Colonic mucosa (tissue), 4 donors: ENCODE measurements at regions not wholly inside any gene's neighbourhood (a gene's known extent, or its start where the extent isn't known, plus 50 kb on each side); places are given as distances from the start of the nearest gene placed in this dataset.

Experiments
- DNase-seq: peaks from one replicate; pipeline ENCODE4 v3.0.0-alpha.2; 2020
- H3K27ac ChIP-seq: fragments of 200-600 bp; one replicate; pipeline ENCODE4 v1.8.0; 2021
- H3K27me3 ChIP-seq: fragments of 200-600 bp; one replicate; pipeline ENCODE4 v1.8.0; 2021
- H3K36me3 ChIP-seq: fragments of 200-600 bp; one replicate; pipeline ENCODE4 v1.8.0; 2021
- H3K4me1 ChIP-seq: fragments of 200-600 bp; one replicate; pipeline ENCODE4 v1.8.0; 2021; ENCODE audit warnings: mild to moderate bottlenecking
- H3K4me3 ChIP-seq: fragments of 200-600 bp; one replicate; pipeline ENCODE4 v1.8.0; 2021
- H3K9ac ChIP-seq, 2 donors: one replicate each; pipeline ENCODE4 v1.7.0; 2013; ENCODE audit warnings: control low read depth in 2 of 2, low read depth in 2 of 2, low read length in 2 of 2
- H3K9me3 ChIP-seq: fragments of 200-600 bp; one replicate; pipeline ENCODE4 v1.8.0; 2021
- intact Hi-C: fragments of 100-400 bp; cut with DNase I; formaldehyde crosslinking; loops from one replicate; pipeline ENCODE4 v1.14.1; 2022
- TF ChIP-seq, protein P1 (sequence below): fragments of 200-600 bp; IDR thresholded peaks from one replicate; pipeline ENCODE4 v1.8.0; 2022; ENCODE audit warnings: antibody characterized with exemption, mild to moderate bottlenecking
- donor health status: healthy.
- donor health status: DM: no; HTN: no; CAD: no.
- donor health status: DM: no; HTN: no; CAD: no.

DNA sequence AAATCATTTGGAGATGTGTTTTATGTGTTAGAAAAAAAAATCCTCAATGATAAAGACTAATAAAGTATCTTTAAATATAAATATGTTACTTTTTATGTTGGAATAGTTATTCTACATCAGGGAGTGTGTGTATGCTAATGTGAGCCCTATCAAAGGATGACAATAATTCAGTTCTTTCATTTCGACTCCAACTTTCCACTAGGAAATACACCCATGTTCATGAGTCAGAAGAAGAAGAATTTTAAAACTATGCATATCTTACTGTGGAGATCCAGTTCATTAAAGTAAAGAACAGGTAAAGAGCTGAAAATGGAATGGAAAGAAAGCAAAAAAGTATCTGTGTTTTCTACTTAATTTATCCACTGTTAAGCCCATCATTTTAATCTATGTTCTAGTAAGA, 399.8 kb downstream of the KCNJ2 start:
- intact Hi-C loops: no loop called here
- Histone ChIP-seq H3K36me3 (no peaks in the 10 kb centered on the region), H3K4me1 (no peaks in the 10 kb centered on the region), H3K9me3 (no peaks in the 10 kb centered on the region), H3K27ac (no peak overlapping the region), H3K27me3 (no peaks in the 10 kb centered on the region), H3K9ac (no peak overlapping the region), H3K4me3 (no peak overlapping the region)
- no peak for DNase-seq
- TF ChIP-seq, protein P1, sequence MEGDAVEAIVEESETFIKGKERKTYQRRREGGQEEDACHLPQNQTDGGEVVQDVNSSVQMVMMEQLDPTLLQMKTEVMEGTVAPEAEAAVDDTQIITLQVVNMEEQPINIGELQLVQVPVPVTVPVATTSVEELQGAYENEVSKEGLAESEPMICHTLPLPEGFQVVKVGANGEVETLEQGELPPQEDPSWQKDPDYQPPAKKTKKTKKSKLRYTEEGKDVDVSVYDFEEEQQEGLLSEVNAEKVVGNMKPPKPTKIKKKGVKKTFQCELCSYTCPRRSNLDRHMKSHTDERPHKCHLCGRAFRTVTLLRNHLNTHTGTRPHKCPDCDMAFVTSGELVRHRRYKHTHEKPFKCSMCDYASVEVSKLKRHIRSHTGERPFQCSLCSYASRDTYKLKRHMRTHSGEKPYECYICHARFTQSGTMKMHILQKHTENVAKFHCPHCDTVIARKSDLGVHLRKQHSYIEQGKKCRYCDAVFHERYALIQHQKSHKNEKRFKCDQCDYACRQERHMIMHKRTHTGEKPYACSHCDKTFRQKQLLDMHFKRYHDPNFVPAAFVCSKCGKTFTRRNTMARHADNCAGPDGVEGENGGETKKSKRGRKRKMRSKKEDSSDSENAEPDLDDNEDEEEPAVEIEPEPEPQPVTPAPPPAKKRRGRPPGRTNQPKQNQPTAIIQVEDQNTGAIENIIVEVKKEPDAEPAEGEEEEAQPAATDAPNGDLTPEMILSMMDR: no peak

DNA sequence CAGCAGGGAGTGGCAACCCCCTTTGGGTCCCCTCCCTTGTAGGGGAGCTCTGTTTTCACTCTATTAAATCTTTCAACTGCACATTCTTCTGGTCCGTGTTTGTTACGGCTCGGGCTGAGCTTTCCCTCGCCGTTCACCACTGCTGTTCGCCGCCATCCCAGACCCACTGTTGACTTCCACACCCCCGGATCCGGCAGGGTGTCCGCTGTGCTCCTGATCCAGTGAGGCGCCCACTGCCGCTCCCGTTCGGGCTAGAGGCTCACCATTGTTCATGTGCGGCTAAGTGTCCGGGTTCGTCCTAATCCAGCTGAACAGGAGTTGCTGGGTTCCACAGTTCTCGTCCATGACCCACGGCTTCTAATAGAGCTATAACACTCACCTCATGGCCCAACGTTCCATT, 408.1 kb downstream of the KCNJ2 start:
- no peaks in the 10 kb centered on the region for H3K4me1 ChIP-seq
- DNase-seq: no peak
- H3K9me3 ChIP-seq: no peaks in the 10 kb centered on the region
- H3K9ac ChIP-seq: no peak overlapping the region
- intact Hi-C loops: no loop called here
- TF ChIP-seq, protein P1: no peak
- no peak overlapping the region for H3K27ac ChIP-seq
- no peaks in the 10 kb centered on the region for H3K27me3 ChIP-seq
- H3K4me3 ChIP-seq: no peak overlapping the region
- H3K36me3 ChIP-seq: no peaks in the 10 kb centered on the region

DNA sequence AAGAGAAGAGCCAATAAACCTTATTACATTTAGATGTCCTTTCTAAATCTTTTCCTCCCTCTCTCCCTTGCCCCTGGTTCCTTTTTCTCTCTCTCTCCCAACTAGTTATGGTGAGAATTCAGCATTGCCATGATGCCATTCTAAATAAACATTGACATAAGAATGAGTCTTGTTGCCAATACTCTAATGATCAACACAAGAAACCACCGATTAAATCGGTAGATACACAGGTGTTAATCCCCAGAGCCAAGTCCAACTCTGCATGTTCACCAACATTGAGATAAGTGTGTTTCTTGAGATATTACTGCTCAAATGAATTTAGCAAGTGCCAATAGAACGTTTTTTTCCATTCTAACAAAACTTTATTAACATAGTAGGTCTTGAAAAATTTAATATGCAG, 412.1 kb downstream of the KCNJ2 start:
- no peaks in the 10 kb centered on the region for H3K36me3 ChIP-seq
- intact Hi-C loops: no loop called here
- H3K27ac ChIP-seq: no peak overlapping the region
- H3K27me3 ChIP-seq: no peaks in the 10 kb centered on the region
- H3K4me3 ChIP-seq: no peak overlapping the region
- H3K9me3 ChIP-seq: no peaks in the 10 kb centered on the region
- no peaks in the 10 kb centered on the region for H3K4me1 ChIP-seq
- no peak for DNase-seq
- TF ChIP-seq, protein P1: no peak
- H3K9ac ChIP-seq: no peak overlapping the region

DNA sequence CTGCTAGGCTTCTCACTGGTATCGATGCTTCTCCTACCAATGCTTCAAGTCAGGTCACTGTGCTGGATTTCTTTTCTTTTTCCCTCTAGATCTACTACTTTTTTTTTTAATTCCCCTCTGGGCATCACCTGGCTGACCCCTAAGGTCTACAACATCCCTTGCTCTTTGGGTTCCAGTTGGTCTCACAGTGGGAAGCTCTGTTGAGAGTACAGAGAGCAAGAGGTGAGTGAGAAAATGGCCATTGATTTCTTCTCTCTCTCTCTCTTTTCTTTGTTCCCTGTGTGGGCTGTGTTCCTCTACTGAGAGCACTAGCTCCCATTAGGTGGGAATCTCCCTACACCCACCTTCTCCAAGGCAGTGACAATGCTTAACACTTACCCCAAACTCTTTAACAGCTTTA, 413.4 kb downstream of the KCNJ2 start:
- no peak for DNase-seq
- Histone ChIP-seq H3K27ac (no peak overlapping the region), H3K36me3 (no peaks in the 10 kb centered on the region), H3K9me3 (no peaks in the 10 kb centered on the region), H3K4me1 (no peaks in the 10 kb centered on the region), H3K27me3 (no peaks in the 10 kb centered on the region), H3K4me3 (no peak overlapping the region), H3K9ac (no peak overlapping the region)
- TF ChIP-seq, protein P1: no peak
- intact Hi-C loops: no loop called here

DNA sequence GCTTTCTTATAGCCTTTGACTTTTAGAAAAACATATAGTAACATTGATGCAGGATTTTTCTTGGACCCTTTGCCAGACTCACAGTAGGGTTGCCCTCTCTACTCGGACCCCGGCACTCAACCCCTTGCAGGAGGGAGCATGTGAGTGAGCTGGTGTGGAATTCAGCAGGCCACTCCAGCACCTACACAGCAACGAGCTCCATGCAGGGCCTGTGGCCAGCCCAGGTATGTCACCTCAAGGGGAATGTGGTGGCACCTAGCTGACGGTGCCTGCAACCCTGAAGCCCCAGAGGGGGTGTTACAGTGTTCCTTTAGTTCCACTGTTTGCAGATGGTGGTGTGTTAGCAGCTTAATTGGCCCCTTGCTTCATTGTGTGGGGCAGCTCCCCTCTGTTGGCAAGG, 414.9 kb downstream of the KCNJ2 start:
- H3K4me1 ChIP-seq: no peaks in the 10 kb centered on the region
- intact Hi-C loops: no loop called here
- no peak overlapping the region for H3K27ac ChIP-seq
- H3K27me3 ChIP-seq: no peaks in the 10 kb centered on the region
- no peaks in the 10 kb centered on the region for H3K36me3 ChIP-seq
- no peaks in the 10 kb centered on the region for H3K9me3 ChIP-seq
- H3K9ac ChIP-seq: no peak overlapping the region
- TF ChIP-seq, protein P1: no peak
- H3K4me3 ChIP-seq: no peak overlapping the region
- no peak for DNase-seq

DNA sequence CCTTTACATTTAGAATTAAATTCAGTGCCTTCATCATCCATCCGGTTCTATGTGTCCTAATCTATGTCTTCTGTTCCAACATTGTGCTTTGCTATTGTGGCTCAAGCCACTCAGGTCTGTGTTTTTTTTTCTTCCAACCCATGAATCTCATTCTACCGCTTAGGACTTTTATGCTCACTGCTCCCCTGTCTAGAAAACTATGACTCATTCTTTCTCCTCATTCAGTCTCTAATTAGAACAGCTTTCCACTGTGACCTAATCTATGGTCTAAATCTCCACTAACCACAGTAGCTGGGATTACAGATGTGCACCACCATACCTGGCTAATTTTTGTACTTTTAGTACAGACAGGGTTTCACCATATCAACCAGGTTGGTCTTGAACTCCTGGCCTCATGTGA, 418.7 kb downstream of the KCNJ2 start:
- intact Hi-C loops: no loop called here
- Histone ChIP-seq H3K4me3 (no peak overlapping the region), H3K27me3 (no peaks in the 10 kb centered on the region), H3K36me3 (no peaks in the 10 kb centered on the region), H3K27ac (no peak overlapping the region), H3K4me1 (no peaks in the 10 kb centered on the region), H3K9ac (no peak overlapping the region), H3K9me3 (no peaks in the 10 kb centered on the region)
- TF ChIP-seq, protein P1: no peak
- DNase-seq: no peak
